ENCODE measurements at regions not wholly inside any gene's neighbourhood (a gene's known extent, or its start where the extent isn't known, plus 50 kb on each side); places are given as distances from the start of the nearest gene placed in this dataset.

- no peak for TF ChIP-seq CTCF (optimal IDR thresholded peaks at IDR 0.05 in 1 of 3, IDR thresholded peaks at IDR 0.05 in 1 of 3, conservative IDR thresholded peaks at IDR 0.05 in 1 of 3; ENCODE audit: extremely low read depth in 1 of 3, insufficient read depth in 2 of 3, low read length in 3 of 3)
- TF ChIP-seq EZH2 (IDR thresholded peaks at IDR 0.05; ENCODE audit: low read length) = no peak
These were observed 138.3 kb downstream of the SNX19 start for GRCh38 chr11:130778026-130778425.
